IMR-90 (cell line): ENCODE measurements at regions not wholly inside any gene's neighbourhood (a gene's known extent, or its start where the extent isn't known, plus 50 kb on each side); places are given as distances from the start of the nearest gene placed in this dataset.

ENCODE experiments used
- ATAC-seq: fragments of 200-7000 bp; cut with Tn5 transposase; 2 replicates; pipeline ENCODE4 v1.9.1; 2020; ENCODE audit warnings: low read depth, mild to moderate bottlenecking, moderate library complexity
- BruUV-seq: library from RNA; stranded (reverse); fragments of 400-500 nt; replicated peaks from 2 replicates; lab custom pipeline; 2021; lab: Mats Ljungman, UMichigan
- CTCF ChIA-PET: fragments of 300-600 bp; formaldehyde crosslinking; extraction: SDS; loops from one replicate; lab custom pipeline; 2021; ENCODE audit warnings: antibody characterized with exemption; lab: Yijun Ruan, JAX
- POLR2A ChIA-PET: fragments of 300-600 bp; sonication (Branson Sonifier 250); formaldehyde crosslinking; loops from one replicate; lab custom pipeline; 2022; ENCODE audit warnings: antibody characterized with exemption; ENCODE audit not compliant: unreplicated experiment; lab: Charles Lee
- DNase-seq: peaks from one replicate; pipeline ENCODE4 v3.0.0; 2013
- H2AFZ ChIP-seq: replicated peaks from 2 replicates; pipeline ENCODE3; 2013; ENCODE audit warnings: low read length, mild to moderate bottlenecking; ENCODE audit not compliant: poor library complexity
- H2AK5ac ChIP-seq: 2 replicates; pipeline ENCODE4 v1.6.1; 2013; ENCODE audit warnings: low read depth, low read length, inconsistent platforms
- H2AK9ac ChIP-seq: replicated peaks from 2 replicates; pipeline ENCODE3; 2013; ENCODE audit warnings: mild to moderate bottlenecking, low read depth, low read length, moderate library complexity; ENCODE audit not compliant: poor library complexity
- H2BK120ac ChIP-seq: 2 replicates; pipeline ENCODE4 v1.6.1; 2013; ENCODE audit warnings: low read depth, low read length, inconsistent platforms
- H2BK15ac ChIP-seq: 3 replicates; pipeline ENCODE4 v1.6.1; 2013; ENCODE audit warnings: low read depth, low read length, inconsistent platforms
- H2BK20ac ChIP-seq: 2 replicates; pipeline ENCODE4 v1.6.1; 2013; ENCODE audit warnings: low read depth, mild to moderate bottlenecking, inconsistent platforms, low read length, moderate library complexity
- H2BK5ac ChIP-seq: 2 replicates; pipeline ENCODE4 v1.6.1; 2013; ENCODE audit warnings: mild to moderate bottlenecking, low read depth, low read length, inconsistent platforms; ENCODE audit not compliant: poor library complexity, severe bottlenecking
- H3K14ac ChIP-seq: replicated peaks from 2 replicates; pipeline ENCODE4 v1.6.1; 2013; ENCODE audit warnings: low read depth, low read length, inconsistent platforms
- H3K18ac ChIP-seq: 2 replicates; pipeline ENCODE4 v1.6.1; 2013; ENCODE audit warnings: low read depth, low read length, control low read depth
- H3K23ac ChIP-seq: 2 replicates; pipeline ENCODE4 v1.6.1; 2013; ENCODE audit warnings: low read depth, low read length, inconsistent platforms
- H3K27ac ChIP-seq: 2 replicates; pipeline ENCODE4 v1.5.1; 2013; ENCODE audit warnings: mild to moderate bottlenecking, control low read depth, low read length; ENCODE audit not compliant: insufficient read depth
- H3K27me3 ChIP-seq: 2 replicates; pipeline ENCODE4 v1.6.1; 2013; ENCODE audit warnings: low read length; ENCODE audit not compliant: control insufficient read depth, insufficient read depth
- H3K36me3 ChIP-seq: 2 replicates; pipeline ENCODE4 v1.6.1; 2013; ENCODE audit warnings: low read length, mixed read lengths; ENCODE audit not compliant: control insufficient read depth, insufficient read depth
- H3K4ac ChIP-seq: 2 replicates; pipeline ENCODE4 v1.6.1; 2013; ENCODE audit warnings: low read depth, low read length, inconsistent platforms
- H3K4me1 ChIP-seq: 2 replicates; pipeline ENCODE4 v1.6.1; 2013; ENCODE audit warnings: low read length, mixed read lengths; ENCODE audit not compliant: control insufficient read depth, insufficient read depth
- H3K4me2 ChIP-seq: 2 replicates; pipeline ENCODE4 v1.6.1; 2013; ENCODE audit warnings: low read depth, mild to moderate bottlenecking, control low read depth, low read length, moderate library complexity
- H3K4me3 ChIP-seq: 2 replicates; pipeline ENCODE4 v1.5.1; 2013; ENCODE audit warnings: low read depth, mild to moderate bottlenecking, control low read depth, low read length, moderate library complexity; ENCODE audit not compliant: insufficient read depth
- H3K56ac ChIP-seq: 2 replicates; pipeline ENCODE4 v1.6.1; 2013; ENCODE audit warnings: low read length, inconsistent platforms; ENCODE audit not compliant: insufficient read depth; ENCODE audit errors: extremely low read depth
- H3K79me1 ChIP-seq, 2 experiments: 2 replicates each; pipeline ENCODE4 v1.6.1; 2013; ENCODE audit warnings: low read length in 2 of 2, inconsistent platforms in 1 of 2, low read depth in 1 of 2
- H3K9ac ChIP-seq: 2 replicates; pipeline ENCODE4 v1.6.1; 2013; ENCODE audit warnings: low read depth, low read length, control low read depth
- H3K9me1 ChIP-seq: 2 replicates; pipeline ENCODE4 v1.6.1; 2013; ENCODE audit warnings: low read length, inconsistent platforms; ENCODE audit not compliant: insufficient read depth
- H3K9me3 ChIP-seq: 2 replicates; pipeline ENCODE4 v1.6.1; 2013; ENCODE audit warnings: low read length; ENCODE audit not compliant: control insufficient read depth, insufficient read depth
- H4K20me1 ChIP-seq: 2 replicates; pipeline ENCODE4 v1.6.1; 2013; ENCODE audit warnings: low read length, inconsistent platforms; ENCODE audit not compliant: insufficient read depth
- H4K5ac ChIP-seq: 2 replicates; pipeline ENCODE4 v1.6.1; 2013; ENCODE audit warnings: mild to moderate bottlenecking, low read depth, low read length, control low read depth
- H4K8ac ChIP-seq, 2 experiments: 2 replicates each; pipeline ENCODE4 v1.6.1; 2013; ENCODE audit warnings: low read depth in 2 of 2, low read length in 2 of 2, control low read depth in 1 of 2, inconsistent platforms in 1 of 2
- H4K91ac ChIP-seq: 2 replicates; pipeline ENCODE4 v1.6.1; 2013; ENCODE audit warnings: low read depth, low read length, inconsistent platforms; ENCODE audit not compliant: insufficient read depth
- CEBPB ChIP-seq: IDR thresholded peaks from 2 replicates; pipeline ENCODE4 v1.6.1; 2012; ENCODE audit warnings: low read depth, low read length, improper control_type of control experiment
- MAZ ChIP-seq: IDR thresholded peaks from 2 replicates; pipeline ENCODE4 v1.6.1; 2012; ENCODE audit warnings: low read depth, mild to moderate bottlenecking, low read length, improper control_type of control experiment, moderate library complexity, borderline replicate concordance
- MXI1 ChIP-seq: IDR thresholded peaks from 2 replicates; pipeline ENCODE4 v1.6.1; 2012; ENCODE audit warnings: low read depth, mild to moderate bottlenecking, low read length, moderate library complexity, borderline replicate concordance
- NFE2L2 ChIP-seq: fragments of 150-350 bp; IDR thresholded peaks from 2 replicates; pipeline ENCODE4 v1.6.1; 2016; ENCODE audit warnings: low read depth, mild to moderate bottlenecking, low read length
- POLR2A ChIP-seq: IDR thresholded peaks from 2 replicates; pipeline ENCODE4 v1.6.1; 2012; ENCODE audit warnings: mild to moderate bottlenecking, low read depth, low read length
- RCOR1 ChIP-seq: IDR thresholded peaks from 2 replicates; pipeline ENCODE4 v1.6.1; 2012; ENCODE audit warnings: mild to moderate bottlenecking, low read length, improper control_type of control experiment; ENCODE audit not compliant: insufficient replicate concordance
- SMC3 ChIP-seq: fragments of 150-350 bp; IDR thresholded peaks from 2 replicates; pipeline ENCODE4 v1.6.1; 2016; ENCODE audit warnings: low read depth, mild to moderate bottlenecking, antibody characterized with exemption, low read length, moderate library complexity
- WGBS, 2 experiments: methylation state at CpG; one replicate each; pipeline versions ENCODE4 v1.1.5 to v1.1.7; 2013; ENCODE audit warnings: missing lambda C conversion rate in 2 of 2; ENCODE audit not compliant: insufficient read length in 1 of 2; ENCODE audit errors: extremely low coverage in 2 of 2; 5-methylcytosine and 5-hydroxymethylcytosine counted together
- dilution Hi-C: fragments of 300-500 bp; cut with HindIII; formaldehyde crosslinking; loops from one replicate; pipeline ENCODE4 v1.14.3; 2018; ENCODE audit warnings: low sequenced_read_pairs; ENCODE audit not compliant: unreplicated experiment
- in situ Hi-C: fragments of 300-500 bp; cut with MboI; formaldehyde crosslinking; loops from 3 replicates; pipeline ENCODE4 v1.14.3; 2019; ENCODE audit warnings: low sequenced_read_pairs, inconsistent platforms, mixed read lengths
- intact Hi-C: fragments of 100-400 bp; cut with micrococcal nuclease; formaldehyde crosslinking; loops from 2 replicates; pipeline ENCODE4 v1.10.0; 2022
- TF ChIP-seq, protein P1 (sequence below): conservative IDR thresholded peaks from 2 replicates; pipeline ENCODE4 v1.5.1; 2012; ENCODE audit warnings: mild to moderate bottlenecking, low read depth, low read length, improper control_type of control experiment

DNA sequence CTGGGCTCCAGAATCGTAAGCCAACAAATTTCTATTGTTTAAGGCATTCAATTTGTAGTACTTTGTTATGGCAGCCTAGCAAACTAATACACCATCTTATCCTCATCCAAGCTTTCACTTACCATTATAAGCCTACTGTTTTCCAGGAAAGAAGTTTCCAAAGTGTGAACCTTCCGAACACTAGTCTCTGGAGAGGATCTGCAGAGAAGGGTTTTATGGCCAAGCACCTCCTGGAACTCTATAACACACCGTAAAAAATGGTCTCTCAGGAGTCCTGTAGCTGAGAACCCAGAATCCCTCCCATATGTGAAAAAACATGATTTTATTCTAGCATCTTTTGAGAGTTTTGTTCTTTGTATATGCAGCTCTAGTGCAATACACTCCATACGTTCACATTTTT lies 142.1 kb downstream of the POSTN start:
- no peaks in the 10 kb centered on the region for H3K27me3 ChIP-seq
- no peaks in the 10 kb centered on the region for H4K20me1 ChIP-seq
- H4K8ac ChIP-seq: no peak overlapping the region
- ATAC-seq (no peak), DNase-seq (no peak)
- no peaks in the 10 kb centered on the region for H3K4me1 ChIP-seq
- no peak overlapping the region for H4K5ac ChIP-seq
- no TSS peak for BruUV-seq
- no peak overlapping the region for H3K18ac ChIP-seq
- no peak overlapping the region for H3K4me3 ChIP-seq
- no peak overlapping the region for H2AFZ ChIP-seq
- no CpG with 5 or more reads among the region's 4 CpGs for WGBS, 2 experiments
- H2BK120ac ChIP-seq: no peak overlapping the region
- dilution Hi-C loops (no loop called here), intact Hi-C loops (no loop called here), in situ Hi-C loops (no loop called here)
- no peak overlapping the region for H3K4ac ChIP-seq
- H3K79me1 ChIP-seq: no peaks in the 10 kb centered on the region
- H2AK5ac ChIP-seq: no peak overlapping the region; the same call in 1 of the 2 replicates
- no peak for TF ChIP-seq CEBPB
- TF ChIP-seq, protein P1, sequence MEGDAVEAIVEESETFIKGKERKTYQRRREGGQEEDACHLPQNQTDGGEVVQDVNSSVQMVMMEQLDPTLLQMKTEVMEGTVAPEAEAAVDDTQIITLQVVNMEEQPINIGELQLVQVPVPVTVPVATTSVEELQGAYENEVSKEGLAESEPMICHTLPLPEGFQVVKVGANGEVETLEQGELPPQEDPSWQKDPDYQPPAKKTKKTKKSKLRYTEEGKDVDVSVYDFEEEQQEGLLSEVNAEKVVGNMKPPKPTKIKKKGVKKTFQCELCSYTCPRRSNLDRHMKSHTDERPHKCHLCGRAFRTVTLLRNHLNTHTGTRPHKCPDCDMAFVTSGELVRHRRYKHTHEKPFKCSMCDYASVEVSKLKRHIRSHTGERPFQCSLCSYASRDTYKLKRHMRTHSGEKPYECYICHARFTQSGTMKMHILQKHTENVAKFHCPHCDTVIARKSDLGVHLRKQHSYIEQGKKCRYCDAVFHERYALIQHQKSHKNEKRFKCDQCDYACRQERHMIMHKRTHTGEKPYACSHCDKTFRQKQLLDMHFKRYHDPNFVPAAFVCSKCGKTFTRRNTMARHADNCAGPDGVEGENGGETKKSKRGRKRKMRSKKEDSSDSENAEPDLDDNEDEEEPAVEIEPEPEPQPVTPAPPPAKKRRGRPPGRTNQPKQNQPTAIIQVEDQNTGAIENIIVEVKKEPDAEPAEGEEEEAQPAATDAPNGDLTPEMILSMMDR: no peak
- TF ChIP-seq NFE2L2: no peak
- TF ChIP-seq MXI1: no peak
- TF ChIP-seq POLR2A: no peak
- no peak for TF ChIP-seq MAZ
- no peak for TF ChIP-seq RCOR1
- no peak for TF ChIP-seq SMC3
- no peaks in the 10 kb centered on the region for H3K9me3 ChIP-seq
- ChIA-PET POLR2A (no interaction called here), CTCF (no interaction called here)
- no peak overlapping the region for H3K56ac ChIP-seq
- no peaks in the 10 kb centered on the region for H3K36me3 ChIP-seq
- H2BK5ac ChIP-seq: no peak overlapping the region
- no peak overlapping the region for H3K14ac ChIP-seq
- H3K9me1 ChIP-seq: no peaks in the 10 kb centered on the region
- no peak overlapping the region for H3K27ac ChIP-seq
- no peak overlapping the region for H2AK9ac ChIP-seq
- no peak overlapping the region for H2BK15ac ChIP-seq
- H3K4me2 ChIP-seq: no peak overlapping the region
- H2BK20ac ChIP-seq: no peak overlapping the region; the same call in 1 of the 2 replicates
- no peak overlapping the region for H3K9ac ChIP-seq
- H3K23ac ChIP-seq: no peak overlapping the region
- H4K91ac ChIP-seq: no peak overlapping the region
